ENCODE measurements at regions not wholly inside any gene's neighbourhood (a gene's known extent, or its start where the extent isn't known, plus 50 kb on each side); places are given as distances from the start of the nearest gene placed in this dataset.

DNA sequence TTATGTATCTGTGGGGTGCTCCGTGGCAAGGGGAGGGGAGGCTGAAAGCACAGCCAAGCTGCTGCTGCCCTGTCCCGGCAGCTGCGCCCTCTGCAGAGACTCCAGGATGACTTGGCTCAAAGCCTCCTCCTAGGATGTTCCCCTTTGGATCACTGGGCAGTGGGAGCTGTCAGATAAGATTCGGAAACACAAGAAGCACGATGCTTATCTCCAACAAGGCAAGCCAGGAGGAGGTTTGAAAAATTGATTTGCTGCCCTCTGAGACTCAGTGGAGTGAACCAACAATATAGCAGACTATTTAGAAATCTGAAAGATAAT, 776.4 kb downstream of the C6orf118 start:
- no peak overlapping the region for H3K4me3 ChIP-seq (ENCODE audit: low read depth, low read length)
- no peak for DNase-seq (ENCODE audit: low read depth)

DNA sequence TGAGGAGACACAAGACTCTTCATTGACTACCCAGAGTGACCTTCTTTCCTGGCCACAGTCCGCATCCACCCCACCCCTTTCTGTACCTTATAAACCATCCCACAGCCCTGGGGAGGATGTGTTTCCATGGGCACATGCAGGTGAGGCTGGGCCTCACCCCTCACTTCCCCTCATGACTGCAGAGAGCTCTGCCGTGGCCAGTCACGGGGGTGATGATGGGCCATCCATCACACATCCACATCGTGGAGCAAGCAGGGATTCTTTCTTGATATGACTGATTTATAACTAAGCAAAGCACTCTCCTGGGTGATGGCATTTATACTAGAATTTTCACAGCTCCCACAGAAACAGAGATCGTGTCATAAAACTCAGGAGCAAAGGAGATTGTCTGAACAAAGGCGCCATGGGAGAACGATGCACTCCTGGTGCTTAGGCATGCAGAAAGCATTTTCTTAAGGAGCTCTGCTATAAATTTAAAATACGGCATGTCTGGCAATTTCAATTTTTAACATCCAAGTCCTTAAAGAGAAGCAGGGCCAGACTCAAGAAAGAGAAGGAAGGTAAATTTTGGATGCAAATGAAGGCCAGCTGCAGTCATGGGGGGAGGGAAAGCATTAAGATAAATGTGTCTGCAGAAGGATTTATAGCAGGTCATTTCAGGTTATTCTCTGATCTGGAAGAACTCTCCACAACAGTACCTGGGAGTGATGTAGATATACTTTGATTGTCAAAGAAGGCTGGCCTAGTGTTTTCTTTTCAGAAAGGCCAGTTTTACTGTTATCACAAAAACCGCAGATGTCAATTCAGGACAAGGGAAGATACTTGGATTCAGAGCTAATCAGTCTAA, 777.0 kb downstream of the C6orf118 start:
- H3K4me3 ChIP-seq (ENCODE audit: low read depth, low read length), result no peak overlapping the region
- TF ChIP-seq, protein P1, sequence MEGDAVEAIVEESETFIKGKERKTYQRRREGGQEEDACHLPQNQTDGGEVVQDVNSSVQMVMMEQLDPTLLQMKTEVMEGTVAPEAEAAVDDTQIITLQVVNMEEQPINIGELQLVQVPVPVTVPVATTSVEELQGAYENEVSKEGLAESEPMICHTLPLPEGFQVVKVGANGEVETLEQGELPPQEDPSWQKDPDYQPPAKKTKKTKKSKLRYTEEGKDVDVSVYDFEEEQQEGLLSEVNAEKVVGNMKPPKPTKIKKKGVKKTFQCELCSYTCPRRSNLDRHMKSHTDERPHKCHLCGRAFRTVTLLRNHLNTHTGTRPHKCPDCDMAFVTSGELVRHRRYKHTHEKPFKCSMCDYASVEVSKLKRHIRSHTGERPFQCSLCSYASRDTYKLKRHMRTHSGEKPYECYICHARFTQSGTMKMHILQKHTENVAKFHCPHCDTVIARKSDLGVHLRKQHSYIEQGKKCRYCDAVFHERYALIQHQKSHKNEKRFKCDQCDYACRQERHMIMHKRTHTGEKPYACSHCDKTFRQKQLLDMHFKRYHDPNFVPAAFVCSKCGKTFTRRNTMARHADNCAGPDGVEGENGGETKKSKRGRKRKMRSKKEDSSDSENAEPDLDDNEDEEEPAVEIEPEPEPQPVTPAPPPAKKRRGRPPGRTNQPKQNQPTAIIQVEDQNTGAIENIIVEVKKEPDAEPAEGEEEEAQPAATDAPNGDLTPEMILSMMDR (IDR thresholded peaks at IDR 0.05; ENCODE audit: control insufficient read depth, extremely low read depth, insufficient read depth), result no peak
- DNase-seq (ENCODE audit: low read depth), result no peak

More for the DNA sequence above, 776.4 kb downstream of the C6orf118 start:
- TF ChIP-seq, protein P1 (IDR thresholded peaks at IDR 0.05; ENCODE audit: control insufficient read depth, extremely low read depth, insufficient read depth), result no peak

DNA sequence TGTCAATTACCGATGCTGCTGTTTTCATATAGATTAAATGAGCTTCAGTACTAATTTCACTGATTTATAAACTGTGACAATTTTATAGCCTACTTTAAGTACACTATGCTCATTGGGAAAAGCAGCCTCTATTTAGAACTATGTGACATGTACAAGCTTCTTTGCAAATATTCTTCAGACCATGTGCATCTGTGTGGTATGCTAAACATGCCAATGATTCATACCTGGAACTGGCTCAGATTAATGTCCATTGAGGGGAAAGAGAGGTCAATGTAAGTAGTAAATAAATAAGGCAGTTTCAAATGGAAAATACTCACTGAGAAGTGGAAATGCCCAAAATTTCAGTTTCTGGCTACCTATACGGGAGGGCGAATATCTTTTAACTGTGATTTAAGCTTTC, 777.7 kb downstream of the C6orf118 start:
- no peak for DNase-seq (ENCODE audit: low read depth)
- no peak overlapping the region for H3K4me3 ChIP-seq (ENCODE audit: low read depth, low read length)
- TF ChIP-seq, protein P1 (IDR thresholded peaks at IDR 0.05; ENCODE audit: control insufficient read depth, extremely low read depth, insufficient read depth), result no peak

DNA sequence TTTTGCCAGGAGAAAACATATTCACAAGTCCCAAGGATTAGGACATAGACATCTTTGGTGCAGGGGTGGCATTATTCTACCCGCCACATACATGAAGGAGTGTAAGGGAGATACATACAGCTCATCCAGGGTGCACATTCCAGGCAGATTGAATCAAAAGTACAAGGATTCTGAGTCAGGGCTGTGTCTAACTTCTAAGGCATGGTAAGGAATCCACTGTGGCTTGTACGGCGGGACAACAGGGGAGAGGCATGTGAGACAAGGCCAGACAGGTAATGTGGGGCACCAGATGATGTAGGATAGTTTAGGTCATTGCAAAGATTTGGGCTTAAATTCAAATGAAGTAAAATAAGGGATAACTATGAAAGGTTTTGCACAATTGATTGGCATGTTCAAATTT, 780.9 kb downstream of the C6orf118 start:
- TF ChIP-seq, protein P1 (IDR thresholded peaks at IDR 0.05; ENCODE audit: control insufficient read depth, extremely low read depth, insufficient read depth), result no peak
- no peak for DNase-seq (ENCODE audit: low read depth)

DNA sequence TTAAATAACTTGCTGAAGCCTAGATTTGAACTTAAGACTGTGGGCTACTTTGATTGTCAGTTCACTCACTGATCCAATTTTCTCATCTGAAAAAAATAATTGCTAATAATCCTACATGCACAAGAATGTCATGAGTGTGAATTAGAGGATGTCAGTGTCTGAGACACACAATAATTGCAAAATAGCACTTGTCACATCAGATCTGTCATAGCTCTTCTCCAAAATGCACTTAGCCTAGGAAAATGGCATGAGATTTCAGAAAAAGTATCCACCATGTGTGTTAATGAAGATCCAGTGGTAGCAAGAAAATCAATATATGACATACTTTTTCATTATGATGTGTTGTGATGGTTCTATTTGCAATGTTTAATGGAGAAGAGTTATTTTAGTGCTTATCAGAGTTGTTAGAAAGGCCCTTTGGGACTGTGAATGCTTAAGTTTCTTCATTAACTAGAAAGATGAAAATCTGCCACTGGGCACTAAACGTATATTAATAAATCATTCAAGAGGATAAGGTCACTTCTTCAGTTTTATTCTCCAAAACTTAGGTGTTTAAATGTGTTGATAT, 786.2 kb downstream of the C6orf118 start:
- TF ChIP-seq, protein P1 (IDR thresholded peaks at IDR 0.05; ENCODE audit: control insufficient read depth, extremely low read depth, insufficient read depth), result no peak
- H3K4me3 ChIP-seq (ENCODE audit: low read depth, low read length), result no peak overlapping the region
- no peak for DNase-seq (ENCODE audit: low read depth)

More for the DNA sequence above, 780.9 kb downstream of the C6orf118 start:
- no peak overlapping the region for H3K4me3 ChIP-seq (ENCODE audit: low read depth, low read length)

DNA sequence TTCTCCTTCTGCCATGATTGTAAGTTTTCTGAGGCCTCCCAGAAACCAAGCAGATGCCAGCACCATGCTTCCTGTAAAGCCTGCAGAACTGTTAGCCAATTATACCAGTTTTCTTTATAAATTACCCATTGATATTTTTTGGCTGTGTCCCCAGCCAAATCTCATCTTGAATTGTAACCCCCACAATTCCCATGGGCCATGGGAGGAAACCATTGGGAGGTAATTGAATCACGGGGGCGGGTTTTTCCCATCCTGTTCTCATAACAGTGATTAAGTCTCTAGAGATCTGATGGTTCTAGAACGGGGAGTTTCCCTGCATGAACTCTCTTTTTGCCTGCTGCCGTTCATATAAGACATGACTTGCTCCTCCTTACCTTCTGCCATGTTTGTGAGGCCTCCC, 788.5 kb downstream of the C6orf118 start:
- no peak for DNase-seq (ENCODE audit: low read depth)
- TF ChIP-seq, protein P1 (IDR thresholded peaks at IDR 0.05; ENCODE audit: control insufficient read depth, extremely low read depth, insufficient read depth), result no peak
- H3K4me3 ChIP-seq (ENCODE audit: low read depth, low read length), result no peak overlapping the region
